ENCODE measurements at regions not wholly inside any gene's neighbourhood (a gene's known extent, or its start where the extent isn't known, plus 50 kb on each side); places are given as distances from the start of the nearest gene placed in this dataset.

DNA sequence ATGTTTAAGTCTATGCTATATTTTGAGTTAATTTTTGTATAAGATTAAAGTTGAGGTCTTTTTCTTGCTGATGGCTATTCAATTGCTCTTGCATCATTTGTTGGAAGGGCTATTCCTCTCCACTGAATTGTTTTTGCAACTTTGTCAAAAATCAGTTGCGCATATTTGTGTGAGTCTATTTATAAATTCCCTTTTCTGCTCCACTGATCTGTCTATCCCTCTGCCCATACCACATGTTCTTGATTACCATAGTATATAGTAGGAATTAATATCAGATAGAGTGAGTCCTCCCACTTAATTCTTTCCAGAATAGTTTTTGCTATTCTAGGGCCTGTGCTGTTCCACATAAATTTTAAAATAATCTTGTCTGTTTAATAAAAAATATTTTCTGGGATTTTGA lies 152.4 kb upstream of the ADCY1 start:
- DNase-seq (ENCODE audit: low read depth, low spot score): no peak
- no peak for TF ChIP-seq EZH2 (IDR thresholded peaks at IDR 0.05; ENCODE audit: low read length)
- TF ChIP-seq, protein P1, sequence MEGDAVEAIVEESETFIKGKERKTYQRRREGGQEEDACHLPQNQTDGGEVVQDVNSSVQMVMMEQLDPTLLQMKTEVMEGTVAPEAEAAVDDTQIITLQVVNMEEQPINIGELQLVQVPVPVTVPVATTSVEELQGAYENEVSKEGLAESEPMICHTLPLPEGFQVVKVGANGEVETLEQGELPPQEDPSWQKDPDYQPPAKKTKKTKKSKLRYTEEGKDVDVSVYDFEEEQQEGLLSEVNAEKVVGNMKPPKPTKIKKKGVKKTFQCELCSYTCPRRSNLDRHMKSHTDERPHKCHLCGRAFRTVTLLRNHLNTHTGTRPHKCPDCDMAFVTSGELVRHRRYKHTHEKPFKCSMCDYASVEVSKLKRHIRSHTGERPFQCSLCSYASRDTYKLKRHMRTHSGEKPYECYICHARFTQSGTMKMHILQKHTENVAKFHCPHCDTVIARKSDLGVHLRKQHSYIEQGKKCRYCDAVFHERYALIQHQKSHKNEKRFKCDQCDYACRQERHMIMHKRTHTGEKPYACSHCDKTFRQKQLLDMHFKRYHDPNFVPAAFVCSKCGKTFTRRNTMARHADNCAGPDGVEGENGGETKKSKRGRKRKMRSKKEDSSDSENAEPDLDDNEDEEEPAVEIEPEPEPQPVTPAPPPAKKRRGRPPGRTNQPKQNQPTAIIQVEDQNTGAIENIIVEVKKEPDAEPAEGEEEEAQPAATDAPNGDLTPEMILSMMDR (optimal IDR thresholded peaks at IDR 0.05 in 1 of 3, IDR thresholded peaks at IDR 0.05 in 1 of 3, conservative IDR thresholded peaks at IDR 0.05 in 1 of 3; ENCODE audit: extremely low read depth in 1 of 3, insufficient read depth in 2 of 3, low read length in 3 of 3): no peak
- no peaks in the 10 kb centered on the region for H3K79me2 ChIP-seq (ENCODE audit: control insufficient read depth, insufficient read depth, low read length)
- H3K9ac ChIP-seq (ENCODE audit: control insufficient read depth, extremely low read depth, insufficient read depth, low read length): no peak overlapping the region
- no peak for FAIRE-seq
- H3K36me3 ChIP-seq (ENCODE audit: control insufficient read depth in 2 of 2, extremely low read depth in 1 of 2, insufficient read depth in 2 of 2, low read length in 2 of 2): no peaks in the 10 kb centered on the region
- no peaks in the 10 kb centered on the region for H3K4me1 ChIP-seq (ENCODE audit: control insufficient read depth, extremely low read depth, insufficient read depth, low read length)
- H3K9me1 ChIP-seq (ENCODE audit: control insufficient read depth, extremely low read depth, insufficient read depth, low read length): no peaks in the 10 kb centered on the region
- peaks cover 3% of the 10 kb centered on the region for H3K27me3 ChIP-seq (ENCODE audit: control insufficient read depth, extremely low read depth, insufficient read depth, low read length)
- H2AFZ ChIP-seq (ENCODE audit: control insufficient read depth, low read length): no peak overlapping the region
- no peak overlapping the region for H3K4me3 ChIP-seq (ENCODE audit: control insufficient read depth in 2 of 3, extremely low read depth in 1 of 3, insufficient read depth in 2 of 3, low read depth in 1 of 3, low read length in 3 of 3)
- no peaks in the 10 kb centered on the region for H3K9me3 ChIP-seq (ENCODE audit: control insufficient read depth, low read depth, low read length)
- dilution Hi-C loops (cut with MboI; ENCODE audit: extremely low pct_ligation_motif_present, low sequenced_read_pairs): no loop called here
- H4K20me1 ChIP-seq (ENCODE audit: control insufficient read depth, extremely low read depth, insufficient read depth, low read length): no peaks in the 10 kb centered on the region
- H3K4me2 ChIP-seq (ENCODE audit: control insufficient read depth, extremely low read depth, insufficient read depth, low read depth, low read length): no peak overlapping the region
- no peak overlapping the region for H3K27ac ChIP-seq (ENCODE audit: control insufficient read depth, insufficient read depth, low read length)

DNA sequence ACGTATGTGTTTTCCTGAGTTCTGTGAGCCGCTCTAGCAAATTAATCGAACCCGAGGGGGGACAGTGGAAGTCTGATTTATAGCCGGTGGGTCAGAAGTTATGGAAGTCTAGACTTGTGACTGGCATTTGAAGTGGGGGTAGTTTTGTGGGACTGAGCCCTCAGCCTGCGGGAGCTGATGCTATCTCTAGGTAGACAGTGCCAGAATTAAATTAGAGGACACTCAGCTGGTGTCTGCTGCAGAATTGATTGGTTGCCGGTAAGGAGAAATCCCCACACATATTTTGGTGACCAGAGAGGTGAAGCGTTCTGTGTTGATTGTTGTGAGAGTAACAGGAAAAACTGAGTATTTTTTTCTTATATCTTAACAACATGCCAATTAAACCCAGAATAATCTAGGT lies 143.8 kb upstream of the ADCY1 start:
- no peak overlapping the region for H2AFZ ChIP-seq (ENCODE audit: control insufficient read depth, low read length)
- H3K36me3 ChIP-seq (ENCODE audit: control insufficient read depth in 2 of 2, extremely low read depth in 1 of 2, insufficient read depth in 2 of 2, low read length in 2 of 2): no peaks in the 10 kb centered on the region
- dilution Hi-C loops (cut with MboI; ENCODE audit: extremely low pct_ligation_motif_present, low sequenced_read_pairs): no loop called here
- H3K9me1 ChIP-seq (ENCODE audit: control insufficient read depth, extremely low read depth, insufficient read depth, low read length): no peaks in the 10 kb centered on the region
- TF ChIP-seq, protein P1 (optimal IDR thresholded peaks at IDR 0.05 in 1 of 3, IDR thresholded peaks at IDR 0.05 in 1 of 3, conservative IDR thresholded peaks at IDR 0.05 in 1 of 3; ENCODE audit: extremely low read depth in 1 of 3, insufficient read depth in 2 of 3, low read length in 3 of 3): no peak
- TF ChIP-seq EZH2 (IDR thresholded peaks at IDR 0.05; ENCODE audit: low read length): no peak
- H3K4me2 ChIP-seq (ENCODE audit: control insufficient read depth, extremely low read depth, insufficient read depth, low read depth, low read length): no peak overlapping the region
- H4K20me1 ChIP-seq (ENCODE audit: control insufficient read depth, extremely low read depth, insufficient read depth, low read length): no peaks in the 10 kb centered on the region
- peaks cover 3% of the 10 kb centered on the region for H3K4me1 ChIP-seq (ENCODE audit: control insufficient read depth, extremely low read depth, insufficient read depth, low read length)
- DNase-seq (ENCODE audit: low read depth, low spot score): no peak
- H3K27ac ChIP-seq (ENCODE audit: control insufficient read depth, insufficient read depth, low read length): no peak overlapping the region
- H3K9ac ChIP-seq (ENCODE audit: control insufficient read depth, extremely low read depth, insufficient read depth, low read length): no peak overlapping the region
- H3K27me3 ChIP-seq (ENCODE audit: control insufficient read depth, extremely low read depth, insufficient read depth, low read length): peaks cover 22% of the 10 kb centered on the region
- FAIRE-seq: no peak
- H3K4me3 ChIP-seq (ENCODE audit: control insufficient read depth in 2 of 3, extremely low read depth in 1 of 3, insufficient read depth in 2 of 3, low read depth in 1 of 3, low read length in 3 of 3): no peak overlapping the region
- H3K79me2 ChIP-seq (ENCODE audit: control insufficient read depth, insufficient read depth, low read length): no peaks in the 10 kb centered on the region
- no peaks in the 10 kb centered on the region for H3K9me3 ChIP-seq (ENCODE audit: control insufficient read depth, low read depth, low read length)

All from keratinocyte (primary cell).